ENCODE measurements at regions not wholly inside any gene's neighbourhood (a gene's known extent, or its start where the extent isn't known, plus 50 kb on each side); places are given as distances from the start of the nearest gene placed in this dataset.

DNA sequence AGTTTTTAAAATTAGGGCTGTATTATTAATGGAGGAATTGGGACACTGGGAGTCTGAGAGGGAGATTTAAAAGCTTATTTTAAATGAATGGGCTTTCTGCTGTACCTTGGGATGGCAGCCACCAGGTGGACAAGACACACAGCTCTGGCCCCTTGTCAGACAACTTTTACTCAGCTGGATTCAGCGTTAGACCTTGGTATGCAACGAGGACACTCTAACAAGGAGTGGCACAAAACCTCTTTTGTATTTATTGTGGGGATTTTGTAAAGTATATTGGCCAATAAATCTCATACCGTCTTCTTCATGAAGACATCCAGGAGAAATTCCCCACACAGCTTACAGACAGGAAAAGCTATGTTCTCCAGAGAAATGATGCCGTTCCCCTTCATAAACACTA, 105.7 kb downstream of the LCA5 start:
- H3K4me1 Mint-ChIP-seq = no peaks in the 10 kb centered on the region
- no peak for ATAC-seq (replicated peaks)
- no peaks in the 10 kb centered on the region for H3K36me3 Mint-ChIP-seq (ENCODE audit: low read depth)
- H3K27ac Mint-ChIP-seq = no peak overlapping the region
- H3K27me3 Mint-ChIP-seq = peaks cover 3% of the 10 kb centered on the region
- H3K9me3 Mint-ChIP-seq = no peaks in the 10 kb centered on the region
- H3K4me3 Mint-ChIP-seq = no peak overlapping the region

DNA sequence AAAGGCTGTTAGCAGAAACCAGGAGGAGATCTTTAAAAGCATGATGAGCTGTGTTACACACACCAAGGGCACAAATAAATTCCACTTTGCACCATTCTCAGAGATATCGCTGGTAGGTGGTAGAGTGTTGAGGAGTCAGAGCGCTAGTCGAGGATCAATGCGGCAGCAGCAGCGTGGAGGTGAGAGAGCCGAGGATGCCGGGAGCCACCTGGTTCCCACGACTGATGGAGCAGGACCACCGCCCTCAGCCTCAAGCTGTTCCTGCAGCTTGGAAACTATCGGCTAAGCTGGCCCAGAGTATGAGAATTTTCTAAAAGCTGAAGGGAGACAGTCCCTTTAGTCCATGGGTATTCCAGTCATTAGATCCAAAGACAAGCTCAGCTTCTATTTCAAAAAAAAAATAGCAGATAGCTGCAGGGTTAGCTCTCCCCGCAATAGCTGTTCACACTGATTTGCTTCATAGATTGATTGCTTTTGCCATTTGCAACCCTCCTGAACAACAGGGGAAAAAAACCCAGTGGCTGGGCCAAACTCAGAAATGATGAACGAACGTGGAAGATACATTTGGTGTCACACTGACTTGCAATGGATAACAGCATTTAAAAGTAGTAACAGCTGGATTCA, 106.2 kb downstream of the LCA5 start:
- no peaks in the 10 kb centered on the region for H3K4me1 Mint-ChIP-seq
- no peaks in the 10 kb centered on the region for H3K36me3 Mint-ChIP-seq (ENCODE audit: low read depth)
- ATAC-seq (replicated peaks) = no peak
- H3K27me3 Mint-ChIP-seq = peaks cover 3% of the 10 kb centered on the region
- no peaks in the 10 kb centered on the region for H3K9me3 Mint-ChIP-seq
- no peak overlapping the region for H3K27ac Mint-ChIP-seq
- no peak overlapping the region for H3K4me3 Mint-ChIP-seq

DNA sequence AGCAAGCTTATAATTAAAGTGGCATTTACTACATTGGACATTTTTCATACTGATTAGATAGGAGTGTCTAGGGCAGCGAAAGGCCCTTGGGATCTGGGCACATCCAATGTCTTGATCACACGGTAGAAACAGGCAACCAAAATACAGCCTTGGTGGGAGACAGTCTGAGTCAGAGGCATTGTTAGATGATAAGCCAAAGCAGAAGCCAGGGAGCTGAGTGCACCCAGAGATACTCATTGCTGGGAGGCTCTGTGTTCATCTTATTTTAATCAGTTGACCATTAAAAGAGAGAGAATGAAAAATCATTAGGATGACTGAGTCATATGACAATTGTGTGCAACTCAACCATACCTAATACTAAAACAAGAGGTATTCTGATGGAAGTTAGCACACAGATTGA, 109.5 kb downstream of the LCA5 start:
- Mint-ChIP-seq H3K9me3 (no peaks in the 10 kb centered on the region), H3K4me1 (no peaks in the 10 kb centered on the region), H3K36me3 (ENCODE audit: low read depth) (no peaks in the 10 kb centered on the region), H3K27ac (no peak overlapping the region), H3K4me3 (no peak overlapping the region), H3K27me3 (peaks cover 6% of the 10 kb centered on the region)
- no peak for ATAC-seq (replicated peaks)

DNA sequence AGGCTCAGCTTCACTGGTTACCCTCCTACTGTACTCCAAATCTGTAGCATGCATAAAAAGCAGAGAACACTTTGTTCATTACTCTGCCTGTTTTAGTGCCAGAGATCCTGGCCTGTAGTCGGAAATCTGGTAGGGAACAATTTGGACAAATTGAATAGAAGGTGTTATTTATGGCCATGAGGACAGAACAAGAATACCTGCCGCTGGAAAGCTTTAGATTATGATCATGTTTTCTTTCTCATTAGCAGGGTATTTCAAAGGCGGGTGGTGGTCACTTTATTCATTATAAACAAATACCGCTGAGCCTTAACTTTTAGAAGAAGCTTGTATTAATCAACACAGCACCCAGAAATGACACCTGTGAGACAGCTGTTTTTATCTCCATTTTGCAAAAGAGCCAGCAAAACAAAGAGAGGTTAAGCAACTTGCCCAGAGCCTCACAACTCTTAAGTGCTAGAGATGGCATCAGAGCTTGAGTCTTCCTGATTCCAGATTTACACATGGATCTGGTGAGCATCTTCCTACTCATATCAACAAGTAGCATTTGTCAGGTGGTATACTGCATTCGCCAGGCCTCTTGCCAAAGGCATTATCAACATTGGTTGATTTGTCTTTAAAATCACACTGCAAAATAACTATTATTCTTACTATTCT, 110.5 kb downstream of the LCA5 start:
- no peak for ATAC-seq (replicated peaks)
- H3K4me3 Mint-ChIP-seq = no peak overlapping the region
- no peaks in the 10 kb centered on the region for H3K36me3 Mint-ChIP-seq (ENCODE audit: low read depth)
- H3K9me3 Mint-ChIP-seq = no peaks in the 10 kb centered on the region
- peaks cover 6% of the 10 kb centered on the region for H3K27me3 Mint-ChIP-seq
- no peak overlapping the region for H3K27ac Mint-ChIP-seq
- no peaks in the 10 kb centered on the region for H3K4me1 Mint-ChIP-seq

DNA sequence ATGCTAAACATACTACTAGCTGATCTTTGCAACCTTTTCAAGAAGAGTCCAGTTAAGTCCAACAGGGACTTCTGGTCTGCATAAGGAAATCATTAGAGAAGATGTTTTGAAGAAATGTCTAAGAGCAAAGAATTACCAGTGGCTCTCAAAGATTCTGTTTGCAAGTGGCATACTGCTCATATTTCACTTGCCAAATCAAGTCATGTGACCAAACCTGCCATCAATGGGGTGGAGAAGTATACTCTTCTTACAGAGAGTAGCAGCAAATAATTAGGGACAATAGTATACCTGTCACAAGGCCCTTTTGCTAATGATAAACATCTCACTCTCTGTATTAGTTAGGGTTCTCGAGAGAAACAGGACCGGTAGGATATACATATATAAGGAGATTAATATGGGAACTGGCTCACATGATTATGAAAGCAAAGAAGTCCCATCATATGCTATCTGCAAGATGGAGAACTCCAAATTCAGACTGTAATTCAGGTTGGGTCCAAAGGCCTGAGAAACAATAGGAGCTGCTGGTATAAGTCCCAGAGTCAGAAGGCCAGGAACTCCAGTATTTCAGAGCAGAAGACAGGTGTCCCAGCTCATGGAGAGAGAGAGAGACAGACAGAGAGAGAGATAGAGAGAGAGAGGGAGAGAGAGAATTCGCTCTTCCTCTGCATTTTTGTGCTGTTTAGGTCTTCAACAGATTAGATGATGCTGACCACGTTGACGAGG, 111.5 kb downstream of the LCA5 start:
- Mint-ChIP-seq H3K4me1 (no peaks in the 10 kb centered on the region), H3K4me3 (no peak overlapping the region), H3K27ac (no peak overlapping the region), H3K9me3 (no peaks in the 10 kb centered on the region), H3K36me3 (ENCODE audit: low read depth) (no peaks in the 10 kb centered on the region), H3K27me3 (peaks cover 5% of the 10 kb centered on the region)
- ATAC-seq (replicated peaks) = no peak

DNA sequence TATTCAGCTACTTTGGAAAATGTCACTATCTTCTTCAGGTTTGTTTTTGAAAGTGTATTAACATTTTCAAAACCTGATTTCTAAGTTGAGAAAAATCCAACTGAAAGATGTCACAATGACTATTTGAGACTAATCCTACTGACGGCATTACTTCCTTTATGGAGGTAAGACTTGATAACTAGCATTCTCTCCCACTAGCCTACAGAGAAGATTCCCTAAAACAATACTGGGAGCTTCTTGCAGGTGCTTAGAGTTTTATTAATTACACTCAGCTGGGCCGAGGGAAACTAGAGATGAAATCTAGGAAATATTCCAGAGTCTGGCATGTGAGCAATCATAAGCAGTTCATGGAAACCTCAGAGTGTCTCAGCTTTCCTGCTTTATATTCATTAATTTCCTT, 114.0 kb downstream of the LCA5 start:
- no peak for ATAC-seq (replicated peaks)
- no peak overlapping the region for H3K4me3 Mint-ChIP-seq

DNA sequence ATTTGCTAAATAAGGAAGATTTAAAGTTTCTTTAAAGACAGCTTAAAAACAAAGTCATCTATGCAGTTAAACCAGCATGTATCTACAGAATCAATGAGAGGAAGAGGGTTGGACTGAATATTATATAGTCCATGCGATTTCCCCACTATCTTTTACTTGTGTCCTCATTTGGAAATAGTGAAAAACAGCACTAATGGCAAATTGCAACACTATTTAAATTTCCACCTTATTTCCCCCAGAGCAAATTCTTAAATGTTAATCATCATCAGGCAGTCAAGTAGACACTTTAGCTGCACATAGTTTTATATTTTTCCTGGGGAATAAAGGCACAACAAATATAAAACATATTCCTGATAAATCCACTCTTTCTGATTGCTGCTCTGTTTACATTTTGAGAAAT, 114.6 kb downstream of the LCA5 start:
- Mint-ChIP-seq H3K4me1 (no peaks in the 10 kb centered on the region), H3K4me3 (no peak overlapping the region), H3K27ac (no peak overlapping the region), H3K27me3 (peaks cover 9% of the 10 kb centered on the region), H3K9me3 (no peaks in the 10 kb centered on the region), H3K36me3 (ENCODE audit: low read depth) (no peaks in the 10 kb centered on the region)
- no peak for ATAC-seq (replicated peaks)

More for the DNA sequence above, 114.0 kb downstream of the LCA5 start:
- no peaks in the 10 kb centered on the region for H3K9me3 Mint-ChIP-seq
- H3K4me1 Mint-ChIP-seq = no peaks in the 10 kb centered on the region
- H3K27ac Mint-ChIP-seq = no peak overlapping the region
- H3K36me3 Mint-ChIP-seq (ENCODE audit: low read depth) = no peaks in the 10 kb centered on the region
- H3K27me3 Mint-ChIP-seq = peaks cover 7% of the 10 kb centered on the region

DNA sequence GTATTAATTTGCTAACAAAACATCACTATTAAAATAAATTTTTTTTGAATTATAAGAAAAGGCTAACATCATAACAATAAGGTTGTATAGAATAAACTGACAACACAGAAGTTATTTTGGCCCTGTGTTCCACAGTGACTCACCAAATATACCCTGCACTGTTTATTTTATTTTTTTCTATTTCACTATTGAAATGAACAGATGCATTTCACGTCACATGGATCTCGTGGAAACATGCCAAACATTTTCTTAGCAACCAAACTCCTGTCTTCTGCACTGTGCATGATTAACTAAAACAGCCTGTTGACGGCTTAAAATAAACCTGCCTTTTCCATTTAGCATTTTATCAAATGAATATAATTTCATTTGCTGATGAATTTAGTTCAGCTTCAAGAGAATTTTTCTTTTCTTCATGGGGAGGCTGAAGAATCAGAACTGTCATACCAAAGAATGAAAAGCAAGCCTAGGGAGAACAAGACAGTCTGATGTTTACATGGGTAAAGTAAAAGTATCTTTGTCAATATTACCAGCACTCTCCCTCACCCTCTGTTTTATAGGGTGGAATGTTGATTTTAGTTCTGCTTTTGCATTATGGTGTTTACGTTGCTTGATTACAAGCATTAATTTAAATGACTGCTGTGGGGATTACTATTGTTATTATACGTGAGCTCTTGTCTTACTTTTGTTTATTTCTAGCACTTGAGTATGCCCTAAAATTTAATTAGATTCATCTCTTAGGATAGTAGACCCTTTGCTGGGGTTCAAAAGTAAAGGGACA, 115.3 kb downstream of the LCA5 start:
- Mint-ChIP-seq H3K27ac (no peak overlapping the region), H3K4me3 (no peak overlapping the region), H3K4me1 (no peaks in the 10 kb centered on the region), H3K36me3 (ENCODE audit: low read depth) (no peaks in the 10 kb centered on the region), H3K9me3 (no peaks in the 10 kb centered on the region), H3K27me3 (peaks cover 9% of the 10 kb centered on the region)
- peak; percentile 21 for ATAC-seq (replicated peaks)

DNA sequence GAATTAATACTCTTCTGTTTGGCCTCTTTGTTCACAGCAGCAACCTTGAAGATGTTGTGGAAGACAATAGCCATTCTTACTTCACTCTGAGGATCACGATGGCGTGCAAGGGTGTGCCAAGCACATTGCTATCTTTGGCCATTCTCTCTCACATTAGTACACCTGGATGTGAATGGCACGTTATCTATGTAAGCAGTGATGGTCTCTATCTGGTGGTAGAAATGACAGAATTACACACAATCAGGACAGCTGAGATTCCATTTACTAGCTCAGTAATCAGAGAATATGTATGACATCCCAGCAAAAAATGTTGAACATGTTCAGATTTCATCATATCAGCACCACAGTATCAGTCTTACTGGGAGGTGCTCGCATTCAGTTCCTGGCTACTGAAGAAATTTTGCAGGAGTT, 116.2 kb downstream of the LCA5 start:
- no peak for ATAC-seq (replicated peaks)
- no peaks in the 10 kb centered on the region for H3K9me3 Mint-ChIP-seq
- no peak overlapping the region for H3K4me3 Mint-ChIP-seq
- peaks cover 9% of the 10 kb centered on the region for H3K27me3 Mint-ChIP-seq
- no peaks in the 10 kb centered on the region for H3K4me1 Mint-ChIP-seq
- no peak overlapping the region for H3K27ac Mint-ChIP-seq
- H3K36me3 Mint-ChIP-seq (ENCODE audit: low read depth) = no peaks in the 10 kb centered on the region

DNA sequence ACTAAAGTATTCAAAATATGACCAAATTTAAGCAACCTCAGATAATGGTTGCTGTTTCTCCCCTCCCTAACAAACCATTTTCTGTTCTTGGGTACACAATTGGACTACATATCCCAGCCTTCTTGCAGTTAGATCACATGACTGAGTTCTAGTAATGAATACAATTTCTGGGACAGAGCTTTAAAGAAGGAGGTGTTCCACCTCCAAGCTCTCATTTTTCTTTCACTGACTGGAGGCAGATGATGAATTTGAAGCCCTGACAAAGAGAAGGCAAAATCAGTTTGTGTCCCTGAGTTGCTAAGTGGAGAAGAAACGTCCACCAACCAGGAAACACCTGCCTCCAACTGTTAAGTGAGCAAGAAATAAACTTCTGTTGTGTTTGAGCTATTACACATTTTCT, 117.2 kb downstream of the LCA5 start:
- Mint-ChIP-seq H3K4me1 (no peaks in the 10 kb centered on the region), H3K27me3 (peaks cover 6% of the 10 kb centered on the region), H3K4me3 (no peak overlapping the region), H3K9me3 (no peaks in the 10 kb centered on the region), H3K36me3 (ENCODE audit: low read depth) (no peaks in the 10 kb centered on the region), H3K27ac (no peak overlapping the region)
- no peak for ATAC-seq (replicated peaks)

DNA sequence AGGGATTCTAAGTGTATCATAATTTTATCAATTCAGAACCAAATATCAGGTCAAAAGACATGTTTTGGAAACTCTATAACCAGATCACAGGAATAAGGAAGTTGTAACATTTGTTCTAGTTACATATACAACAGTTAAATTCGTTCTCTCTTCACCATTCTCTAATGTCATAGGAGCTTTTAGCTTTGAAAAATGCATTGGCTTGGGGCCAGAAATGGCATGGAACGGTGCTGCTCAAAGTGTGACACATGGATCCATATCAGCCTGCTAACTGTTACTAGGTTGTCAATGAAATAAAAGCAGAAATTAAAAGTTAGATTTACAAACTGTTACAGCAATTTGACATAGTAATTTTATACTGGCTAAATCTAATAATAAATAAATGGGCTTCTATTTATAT, 120.3 kb downstream of the LCA5 start:
- Mint-ChIP-seq H3K4me3 (no peak overlapping the region), H3K27me3 (peaks cover 9% of the 10 kb centered on the region), H3K4me1 (no peaks in the 10 kb centered on the region), H3K9me3 (no peaks in the 10 kb centered on the region), H3K36me3 (ENCODE audit: low read depth) (no peaks in the 10 kb centered on the region), H3K27ac (no peak overlapping the region)
- no peak for ATAC-seq (replicated peaks)

DNA sequence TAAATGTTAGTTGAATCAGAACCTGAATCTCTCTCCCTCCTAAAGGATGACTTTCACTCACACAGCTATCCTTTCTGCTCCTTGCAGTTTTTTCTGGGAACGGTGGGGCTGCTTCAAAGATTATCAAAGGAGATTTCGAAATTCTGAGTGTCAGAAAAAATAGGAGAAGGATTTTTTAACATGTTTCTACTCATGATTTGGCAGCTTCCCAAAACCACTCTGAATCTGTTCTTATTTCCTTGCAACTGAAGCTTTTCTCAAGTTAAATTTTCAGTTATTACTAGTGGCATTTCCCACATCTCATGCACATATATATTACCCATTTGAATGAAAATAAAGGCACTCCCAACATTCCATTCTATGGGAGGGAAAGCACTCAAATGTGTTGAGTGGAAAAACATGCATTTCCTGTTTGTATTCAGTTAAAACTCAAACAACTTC, 123.6 kb downstream of the LCA5 start:
- Mint-ChIP-seq H3K27me3 (peaks cover 6% of the 10 kb centered on the region), H3K4me1 (no peaks in the 10 kb centered on the region), H3K9me3 (no peaks in the 10 kb centered on the region), H3K27ac (no peak overlapping the region), H3K36me3 (ENCODE audit: low read depth) (no peaks in the 10 kb centered on the region), H3K4me3 (no peak overlapping the region)
- ATAC-seq (replicated peaks) = no peak

DNA sequence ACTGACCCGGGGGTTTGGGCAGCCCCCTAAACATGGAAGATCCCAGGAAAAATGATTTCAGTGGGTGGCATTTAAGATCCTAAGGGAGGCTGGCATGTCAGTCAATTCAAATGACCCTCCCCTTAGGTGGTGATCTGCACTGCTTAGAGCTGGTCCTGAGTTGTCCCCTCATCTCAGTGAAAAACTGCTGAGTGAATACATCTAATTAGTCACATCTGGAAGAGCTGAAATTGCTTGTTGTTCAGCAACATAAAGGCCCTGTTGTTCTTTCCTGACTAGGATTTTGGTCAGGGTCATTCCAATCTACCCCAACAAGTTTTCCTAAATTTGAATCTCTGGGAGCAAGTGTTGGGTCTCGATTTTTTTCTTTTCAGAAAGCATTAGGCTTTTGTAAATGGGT, 126.4 kb downstream of the LCA5 start:
- H3K9me3 Mint-ChIP-seq = no peaks in the 10 kb centered on the region
- no peak for ATAC-seq (replicated peaks)
- H3K27ac Mint-ChIP-seq = no peak overlapping the region
- no peak overlapping the region for H3K4me3 Mint-ChIP-seq
- peaks cover 3% of the 10 kb centered on the region for H3K27me3 Mint-ChIP-seq
- H3K36me3 Mint-ChIP-seq (ENCODE audit: low read depth) = no peaks in the 10 kb centered on the region
- no peaks in the 10 kb centered on the region for H3K4me1 Mint-ChIP-seq

DNA sequence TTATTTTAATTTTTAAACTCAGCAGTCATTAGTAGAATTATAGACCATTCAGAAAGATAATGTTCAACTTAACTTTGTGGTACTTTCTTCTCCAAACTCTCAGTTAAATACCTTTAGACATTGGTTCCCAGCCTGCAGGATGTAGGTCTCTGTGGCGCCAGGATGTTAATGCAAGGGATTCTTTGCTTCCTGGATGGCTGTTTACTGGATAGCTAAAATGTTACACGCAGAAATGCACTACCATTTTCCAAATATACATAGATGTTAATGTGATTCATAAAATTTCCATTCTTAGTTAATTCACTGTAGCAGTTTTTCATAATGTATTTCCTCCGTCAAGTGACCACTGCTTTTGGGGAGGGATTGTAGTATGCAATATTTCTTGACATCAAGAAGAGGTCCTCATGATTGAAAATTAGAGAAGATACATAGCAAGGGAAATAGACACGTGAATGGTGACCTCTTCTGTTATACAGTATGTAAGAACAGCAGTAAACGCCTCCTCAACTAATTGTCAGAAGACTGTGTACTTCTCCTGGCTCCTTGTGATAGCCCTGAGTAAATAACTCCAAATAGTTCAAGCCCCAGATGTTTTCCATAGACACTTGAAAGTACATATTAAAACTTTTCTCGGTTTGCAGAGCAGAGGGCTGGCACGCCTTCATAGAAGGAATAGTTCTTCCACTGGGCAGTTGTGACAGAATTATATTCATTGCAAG, 128.8 kb downstream of the LCA5 start:
- H3K36me3 Mint-ChIP-seq (ENCODE audit: low read depth) = no peaks in the 10 kb centered on the region
- H3K27ac Mint-ChIP-seq = no peak overlapping the region
- no peaks in the 10 kb centered on the region for H3K27me3 Mint-ChIP-seq
- H3K9me3 Mint-ChIP-seq = no peaks in the 10 kb centered on the region
- no peaks in the 10 kb centered on the region for H3K4me1 Mint-ChIP-seq
- no peak for ATAC-seq (replicated peaks)
- H3K4me3 Mint-ChIP-seq = no peak overlapping the region

All from activated T-helper 17 cell treated with anti-CD3 and anti-CD28 coated beads, Interleukin-2, amount 50 U/mL, for 72 hours (primary cell).